Keratinocyte (primary cell): ENCODE measurements at regions not wholly inside any gene's neighbourhood (a gene's known extent, or its start where the extent isn't known, plus 50 kb on each side); places are given as distances from the start of the nearest gene placed in this dataset.

ENCODE experiments used
- DNase-seq: peaks from one replicate; pipeline ENCODE4 v3.0.0-alpha.2; 2011; ENCODE audit warnings: low read depth, missing footprints, low spot score
- FAIRE-seq: peaks from 2 replicates; lab custom pipeline; 2011; peaks lifted over from hg19 to GRCh38; lab: Jason Lieb, UNC
- H2AFZ ChIP-seq: 2 replicates; pipeline ENCODE4 v1.6.0; 2012; ENCODE audit warnings: low read length, control low read depth, inconsistent platforms; ENCODE audit not compliant: control insufficient read depth
- H3K27ac ChIP-seq: 2 replicates; pipeline ENCODE4 v1.5.1; 2011; ENCODE audit warnings: low read length; ENCODE audit not compliant: control insufficient read depth, insufficient read depth
- H3K27me3 ChIP-seq: 3 replicates; pipeline ENCODE4 v1.6.0; 2011; ENCODE audit warnings: low read length; ENCODE audit not compliant: control insufficient read depth, insufficient read depth; ENCODE audit errors: extremely low read depth
- H3K36me3 ChIP-seq, 2 experiments: 2 replicates in 1 of 2; 3 replicates in 1 of 2; pipeline ENCODE4 v1.5.1; 2011; ENCODE audit warnings: low read length in 2 of 2, mild to moderate bottlenecking in 1 of 2; ENCODE audit not compliant: control insufficient read depth in 2 of 2, insufficient read depth in 2 of 2; ENCODE audit errors: extremely low read depth in 1 of 2
- H3K4me1 ChIP-seq: 3 replicates; pipeline ENCODE4 v1.5.1; 2011; ENCODE audit warnings: low read length; ENCODE audit not compliant: control insufficient read depth, insufficient read depth; ENCODE audit errors: extremely low read depth
- H3K4me2 ChIP-seq: 3 replicates; pipeline ENCODE4 v1.6.0; 2011; ENCODE audit warnings: low read depth, low read length; ENCODE audit not compliant: control insufficient read depth, insufficient read depth; ENCODE audit errors: extremely low read depth
- H3K4me3 ChIP-seq, 3 experiments: fragments of 200-600 bp in 1 of 3; sonication (generic) in 1 of 3; 2 replicates in 2 of 3; 3 replicates in 1 of 3; pipeline ENCODE4 v1.5.1; 2011 to 2016; ENCODE audit warnings: low read length in 3 of 3, mild to moderate bottlenecking in 3 of 3, control low read depth in 2 of 3, inconsistent platforms in 1 of 3, low read depth in 1 of 3, mixed read lengths in 1 of 3, mixed run types in 1 of 3, moderate library complexity in 1 of 3; ENCODE audit not compliant: control insufficient read depth in 2 of 3, insufficient read depth in 2 of 3; ENCODE audit errors: extremely low read depth in 1 of 3
- H3K79me2 ChIP-seq: 2 replicates; pipeline ENCODE4 v1.6.0; 2012; ENCODE audit warnings: low read length; ENCODE audit not compliant: control insufficient read depth, insufficient read depth
- H3K9ac ChIP-seq: 3 replicates; pipeline ENCODE4 v1.6.0; 2011; ENCODE audit warnings: low read length; ENCODE audit not compliant: control insufficient read depth, insufficient read depth; ENCODE audit errors: extremely low read depth
- H3K9me1 ChIP-seq: 3 replicates; pipeline ENCODE4 v1.6.0; 2011; ENCODE audit warnings: low read length; ENCODE audit not compliant: control insufficient read depth, insufficient read depth; ENCODE audit errors: extremely low read depth
- H3K9me3 ChIP-seq: 2 replicates; pipeline ENCODE4 v1.5.1; 2012; ENCODE audit warnings: low read depth, low read length; ENCODE audit not compliant: control insufficient read depth
- H4K20me1 ChIP-seq: 3 replicates; pipeline ENCODE4 v1.6.0; 2011; ENCODE audit warnings: low read length; ENCODE audit not compliant: control insufficient read depth, insufficient read depth; ENCODE audit errors: extremely low read depth
- CTCF ChIP-seq, 3 experiments: IDR thresholded peaks in 1 of 3; conservative IDR thresholded peaks in 1 of 3; optimal IDR thresholded peaks in 1 of 3; 2 replicates in 2 of 3; 3 replicates in 1 of 3; pipeline versions ENCODE3 to v1.5.1; 2011; ENCODE audit warnings: low read length in 3 of 3, mild to moderate bottlenecking in 3 of 3, moderate library complexity in 2 of 3, control low read depth in 1 of 3, inconsistent platforms in 1 of 3; ENCODE audit not compliant: insufficient read depth in 2 of 3; ENCODE audit errors: extremely low read depth in 1 of 3
- EZH2 ChIP-seq: IDR thresholded peaks from one replicate; pipeline ENCODE4 v1.6.1; 2012; ENCODE audit warnings: inconsistent platforms, mild to moderate bottlenecking, low read length, moderate library complexity
- dilution Hi-C: fragments of 300-500 bp; cut with MboI; formaldehyde crosslinking; loops from one replicate; pipeline ENCODE4 v1.7.0; 2020; ENCODE audit warnings: low sequenced_read_pairs; ENCODE audit not compliant: extremely low pct_ligation_motif_present

GRCh38 chr2:15814403-15814802 lies 125.9 kb upstream of the MYCN start:
- Histone ChIP-seq H3K9ac (no peak overlapping the region), H3K9me1 (no peaks in the 10 kb centered on the region)
- dilution Hi-C loops: no loop called here

GRCh38 chr2:15814946-15815345 lies 125.4 kb upstream of the MYCN start:
- no peak for DNase-seq
- TF ChIP-seq EZH2: no peak
- TF ChIP-seq CTCF (optimal IDR thresholded peaks at IDR 0.05 in 1 of 3, IDR thresholded peaks at IDR 0.05 in 1 of 3, conservative IDR thresholded peaks at IDR 0.05 in 1 of 3; ENCODE audit: extremely low read depth in 1 of 3, insufficient read depth in 2 of 3, low read length in 3 of 3): no peak
- Histone ChIP-seq H4K20me1 (no peaks in the 10 kb centered on the region), H3K36me3 (no peaks in the 10 kb centered on the region), H3K4me2 (no peak overlapping the region), H3K27me3 (no peaks in the 10 kb centered on the region), H3K27ac (no peak overlapping the region), H3K4me3 (no peak overlapping the region), H2AFZ (no peak overlapping the region), H3K79me2 (no peaks in the 10 kb centered on the region), H3K9ac (no peak overlapping the region), H3K9me3 (no peaks in the 10 kb centered on the region), H3K9me1 (no peaks in the 10 kb centered on the region), H3K4me1 (no peaks in the 10 kb centered on the region)
- FAIRE-seq: no peak
- dilution Hi-C loops: no loop called here

More at GRCh38 chr2:15814403-15814802, 125.9 kb upstream of the MYCN start:
- Histone ChIP-seq H3K27ac (no peak overlapping the region), H3K9me3 (no peaks in the 10 kb centered on the region), H3K27me3 (no peaks in the 10 kb centered on the region), H3K79me2 (no peaks in the 10 kb centered on the region), H3K36me3 (no peaks in the 10 kb centered on the region), H2AFZ (no peak overlapping the region), H4K20me1 (no peaks in the 10 kb centered on the region), H3K4me2 (no peak overlapping the region), H3K4me3 (no peak overlapping the region), H3K4me1 (no peaks in the 10 kb centered on the region)
- FAIRE-seq (no peak), DNase-seq (no peak)
- TF ChIP-seq EZH2 (no peak), CTCF (optimal IDR thresholded peaks at IDR 0.05 in 1 of 3, IDR thresholded peaks at IDR 0.05 in 1 of 3, conservative IDR thresholded peaks at IDR 0.05 in 1 of 3; ENCODE audit: extremely low read depth in 1 of 3, insufficient read depth in 2 of 3, low read length in 3 of 3) (no peak)
